WTC11 (cell line): ENCODE measurements at regions not wholly inside any gene's neighbourhood (a gene's known extent, or its start where the extent isn't known, plus 50 kb on each side); places are given as distances from the start of the nearest gene placed in this dataset.

Source experiments
- ATAC-seq: fragments of 200-7000 bp; cut with Tn5 transposase; 2 replicates; pipeline ENCODE4 v1.10.0; 2021; ENCODE audit warnings: mild to moderate bottlenecking, moderate library complexity
- CTCF ChIA-PET: fragments of 300-600 bp; sonication (Branson Sonifier 250); formaldehyde crosslinking; loops from one replicate; lab custom pipeline; 2021; ENCODE audit warnings: antibody characterized with exemption; lab: Charles Lee
- POLR2A ChIA-PET: fragments of 350-600 bp; sonication (Branson Sonifier 250); formaldehyde crosslinking; loops from one replicate; lab custom pipeline; 2021; ENCODE audit warnings: antibody characterized with exemption; lab: Charles Lee
- DNase-seq: peaks from one replicate; pipeline ENCODE4 v3.0.0; 2021; ENCODE audit warnings: low spot score
- H3K27ac Mint-ChIP-seq: 2 replicates; pipeline ENCODE4 v1.8.0; 2021; ENCODE audit warnings: mixed read lengths
- H3K27me3 Mint-ChIP-seq: 2 replicates; pipeline ENCODE4 v1.8.0; 2021; ENCODE audit warnings: low read depth, mild to moderate bottlenecking, moderate library complexity, mixed read lengths
- H3K36me3 Mint-ChIP-seq: 2 replicates; pipeline ENCODE4 v1.8.0; 2021; ENCODE audit warnings: mixed read lengths
- H3K4me1 Mint-ChIP-seq: 2 replicates; pipeline ENCODE4 v1.8.0; 2022; ENCODE audit warnings: mixed read lengths
- H3K4me3 Mint-ChIP-seq: 2 replicates; pipeline ENCODE4 v1.8.0; 2021; ENCODE audit warnings: mild to moderate bottlenecking, moderate library complexity, mixed read lengths
- H3K9me3 Mint-ChIP-seq: 2 replicates; pipeline ENCODE4 v1.8.0; 2021; ENCODE audit warnings: mixed read lengths
- ATF1 ChIP-seq: sonication (generic); formaldehyde crosslinking; IDR thresholded peaks from 2 replicates; pipeline ENCODE4 v1.8.1; 2023; ENCODE audit warnings: mild to moderate bottlenecking, moderate library complexity, missing genetic modification reagents
- ATF2 ChIP-seq: sonication (generic); formaldehyde crosslinking; IDR thresholded peaks from 2 replicates; pipeline ENCODE4 v1.8.1; 2022; ENCODE audit warnings: low read depth, missing genetic modification reagents, borderline replicate concordance
- ATF3 ChIP-seq: sonication (generic); formaldehyde crosslinking; conservative IDR thresholded peaks from 2 replicates; pipeline ENCODE4 v1.8.1; 2022; ENCODE audit warnings: mild to moderate bottlenecking, missing genetic modification reagents
- CDX4 ChIP-seq: fragments of 250-450 bp; sonication (Bioruptor Pico); IDR thresholded peaks from 2 replicates; pipeline ENCODE4 v1.9.0; 2021; ENCODE audit warnings: moderate library complexity, mild to moderate bottlenecking, inconsistent platforms, borderline replicate concordance
- CREB1 ChIP-seq: sonication (generic); formaldehyde crosslinking; IDR thresholded peaks from 2 replicates; pipeline ENCODE4 v1.8.0; 2023; ENCODE audit warnings: mild to moderate bottlenecking, missing genetic modification reagents
- CTCF ChIP-seq: fragments of 200-600 bp; IDR thresholded peaks from 2 replicates; pipeline ENCODE4 v1.8.0; 2022; ENCODE audit warnings: antibody characterized with exemption
- ELF4 ChIP-seq: sonication (generic); formaldehyde crosslinking; IDR thresholded peaks from 2 replicates; pipeline ENCODE4 v1.8.1; 2022; ENCODE audit warnings: low read depth, mild to moderate bottlenecking, moderate library complexity, missing genetic modification reagents
- FOXK1 ChIP-seq: sonication (generic); formaldehyde crosslinking; IDR thresholded peaks from 2 replicates; pipeline ENCODE4 v1.8.0; 2022; ENCODE audit warnings: mild to moderate bottlenecking, moderate library complexity, missing genetic modification reagents
- FOXP1 ChIP-seq: sonication (generic); formaldehyde crosslinking; IDR thresholded peaks from 2 replicates; pipeline ENCODE4 v1.8.0; 2022; ENCODE audit warnings: missing genetic modification reagents, mild to moderate bottlenecking, moderate library complexity, borderline replicate concordance
- GABPB1 ChIP-seq: sonication (generic); formaldehyde crosslinking; IDR thresholded peaks from 2 replicates; pipeline ENCODE4 v1.8.1; 2023; ENCODE audit warnings: mild to moderate bottlenecking, missing genetic modification reagents
- HMGA2 ChIP-seq: fragments of 250-450 bp; sonication (Bioruptor Pico); IDR thresholded peaks from 2 replicates; pipeline ENCODE4 v1.4.0; 2021; ENCODE audit warnings: mild to moderate bottlenecking, moderate library complexity
- JUN ChIP-seq: sonication (generic); formaldehyde crosslinking; IDR thresholded peaks from 2 replicates; pipeline ENCODE4 v1.8.0; 2023; ENCODE audit warnings: mild to moderate bottlenecking, missing genetic modification reagents
- MLX ChIP-seq: sonication (generic); formaldehyde crosslinking; IDR thresholded peaks from 2 replicates; pipeline ENCODE4 v1.8.1; 2023; ENCODE audit warnings: mild to moderate bottlenecking, missing genetic modification reagents, moderate library complexity
- NFATC4 ChIP-seq: fragments of 250-450 bp; sonication (Bioruptor Pico); IDR thresholded peaks from 2 replicates; pipeline ENCODE4 v1.9.0; 2021; ENCODE audit warnings: mild to moderate bottlenecking
- PRDM15 ChIP-seq: sonication (generic); formaldehyde crosslinking; IDR thresholded peaks from 2 replicates; pipeline ENCODE4 v1.8.0; 2022; ENCODE audit warnings: missing genetic modification reagents
- TEAD4 ChIP-seq: sonication (generic); formaldehyde crosslinking; IDR thresholded peaks from 2 replicates; pipeline ENCODE4 v1.8.0; 2022; ENCODE audit warnings: mild to moderate bottlenecking, missing genetic modification reagents
- TP53 ChIP-seq: sonication (generic); formaldehyde crosslinking; IDR thresholded peaks from 2 replicates; pipeline ENCODE4 v1.8.1; 2023; ENCODE audit warnings: mild to moderate bottlenecking, missing genetic modification reagents
- ZNF138 ChIP-seq: sonication (generic); formaldehyde crosslinking; conservative IDR thresholded peaks from 2 replicates; pipeline ENCODE4 v1.8.1; 2022; ENCODE audit warnings: mild to moderate bottlenecking, moderate library complexity, missing genetic modification reagents
- ZNF425 ChIP-seq: fragments of 250-450 bp; sonication (Bioruptor Pico); conservative IDR thresholded peaks from 2 replicates; pipeline ENCODE4 v1.9.0; 2021; ENCODE audit warnings: mild to moderate bottlenecking
- ZNF532 ChIP-seq: fragments of 250-450 bp; sonication (Bioruptor Pico); IDR thresholded peaks from 2 replicates; pipeline ENCODE4 v1.9.0; 2021; ENCODE audit warnings: mild to moderate bottlenecking, borderline replicate concordance

GRCh38 chr13:78376822-78377221, 226.5 kb downstream of the POU4F1 start (continued):
- TF ChIP-seq ZNF532 (CRISPR knock-in tag) (no peak), ZNF425 (CRISPR knock-in tag) (no peak)

GRCh38 chr13:78376033-78376432, 227.3 kb downstream of the POU4F1 start:
- H3K36me3 Mint-ChIP-seq = no peaks in the 10 kb centered on the region
- no peak overlapping the region for H3K4me3 Mint-ChIP-seq
- no peaks in the 10 kb centered on the region for H3K4me1 Mint-ChIP-seq
- CTCF ChIA-PET = no interaction called here
- POLR2A ChIA-PET = no interaction called here
- no peaks in the 10 kb centered on the region for H3K9me3 Mint-ChIP-seq
- no peak overlapping the region for H3K27ac Mint-ChIP-seq
- ATAC-seq = no peak
- DNase-seq = no peak
- no peak for TF ChIP-seq TEAD4
- TF ChIP-seq ELF4 (CRISPR knock-in tag) = no peak
- TF ChIP-seq PRDM15 (CRISPR knock-in tag) = no peak
- no peak for TF ChIP-seq FOXK1
- TF ChIP-seq TP53 (CRISPR knock-in tag) = no peak
- no peak for TF ChIP-seq ATF1
- no peak for TF ChIP-seq FOXP1 (CRISPR knock-in tag)
- TF ChIP-seq NFATC4 (CRISPR knock-in tag) = no peak
- TF ChIP-seq JUN = no peak
- no peak for TF ChIP-seq ZNF138
- TF ChIP-seq CREB1 (CRISPR knock-in tag) = no peak
- H3K27me3 Mint-ChIP-seq = no peaks in the 10 kb centered on the region

- Mint-ChIP-seq H3K4me1 (no peaks in the 10 kb centered on the region), H3K9me3 (no peaks in the 10 kb centered on the region), H3K27me3 (no peaks in the 10 kb centered on the region), H3K27ac (no peak overlapping the region), H3K4me3 (no peak overlapping the region), H3K36me3 (no peaks in the 10 kb centered on the region)
- no peak for DNase-seq
- ATAC-seq = no peak
- CTCF ChIA-PET = no interaction called here
- POLR2A ChIA-PET = no interaction called here
- no peak for TF ChIP-seq ATF2 (CRISPR knock-in tag)
- no peak for TF ChIP-seq HMGA2
- TF ChIP-seq ATF3 (CRISPR knock-in tag) = no peak
- TF ChIP-seq MLX = no peak
- TF ChIP-seq CTCF = no peak
- no peak for TF ChIP-seq CDX4 (CRISPR knock-in tag)
- TF ChIP-seq GABPB1 (CRISPR knock-in tag) = no peak
These were observed 230.8 kb downstream of the POU4F1 start for GRCh38 chr13:78372581-78372980.
